NB4 (cell line): ENCODE measurements at regions not wholly inside any gene's neighbourhood (a gene's known extent, or its start where the extent isn't known, plus 50 kb on each side); places are given as distances from the start of the nearest gene placed in this dataset.

Experiments used
- MYC ChIP-seq: IDR thresholded peaks from 2 replicates; pipeline ENCODE4 v1.6.1; 2011; ENCODE audit warnings: low read depth, low read length
- POLR2A ChIP-seq: IDR thresholded peaks from 2 replicates; pipeline ENCODE4 v1.6.1; 2011; ENCODE audit warnings: mild to moderate bottlenecking; ENCODE audit not compliant: insufficient read length; ENCODE audit errors: extremely low read depth
- TF ChIP-seq, protein P1 (sequence below): IDR thresholded peaks from one replicate; pipeline ENCODE4 v1.5.1; 2012; ENCODE audit warnings: low read depth, low read length
- TF ChIP-seq, protein P2 (sequence below): IDR thresholded peaks from 2 replicates; pipeline ENCODE4 v1.6.1; 2011; ENCODE audit warnings: low read depth, low read length

DNA sequence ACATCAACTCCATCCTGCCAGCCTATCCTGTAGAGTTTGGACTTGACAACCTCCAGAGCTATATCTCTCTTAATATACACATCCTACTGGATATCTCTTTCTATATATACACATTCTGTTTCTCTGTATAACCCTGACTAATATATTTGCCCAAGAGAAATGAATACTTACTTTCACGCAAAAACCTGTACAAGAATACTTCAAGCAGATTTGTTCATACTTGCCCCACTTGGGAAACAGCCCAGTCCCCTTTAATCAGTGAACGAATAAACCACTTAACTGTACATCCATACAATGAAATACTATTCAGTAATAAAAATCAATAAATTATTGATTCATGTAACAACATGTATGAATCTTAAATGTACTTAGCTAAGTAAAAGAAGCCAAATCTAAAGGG, 251.1 kb upstream of the PHYHIPL start:
- no peak for TF ChIP-seq POLR2A
- TF ChIP-seq, protein P1, sequence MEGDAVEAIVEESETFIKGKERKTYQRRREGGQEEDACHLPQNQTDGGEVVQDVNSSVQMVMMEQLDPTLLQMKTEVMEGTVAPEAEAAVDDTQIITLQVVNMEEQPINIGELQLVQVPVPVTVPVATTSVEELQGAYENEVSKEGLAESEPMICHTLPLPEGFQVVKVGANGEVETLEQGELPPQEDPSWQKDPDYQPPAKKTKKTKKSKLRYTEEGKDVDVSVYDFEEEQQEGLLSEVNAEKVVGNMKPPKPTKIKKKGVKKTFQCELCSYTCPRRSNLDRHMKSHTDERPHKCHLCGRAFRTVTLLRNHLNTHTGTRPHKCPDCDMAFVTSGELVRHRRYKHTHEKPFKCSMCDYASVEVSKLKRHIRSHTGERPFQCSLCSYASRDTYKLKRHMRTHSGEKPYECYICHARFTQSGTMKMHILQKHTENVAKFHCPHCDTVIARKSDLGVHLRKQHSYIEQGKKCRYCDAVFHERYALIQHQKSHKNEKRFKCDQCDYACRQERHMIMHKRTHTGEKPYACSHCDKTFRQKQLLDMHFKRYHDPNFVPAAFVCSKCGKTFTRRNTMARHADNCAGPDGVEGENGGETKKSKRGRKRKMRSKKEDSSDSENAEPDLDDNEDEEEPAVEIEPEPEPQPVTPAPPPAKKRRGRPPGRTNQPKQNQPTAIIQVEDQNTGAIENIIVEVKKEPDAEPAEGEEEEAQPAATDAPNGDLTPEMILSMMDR: no peak
- TF ChIP-seq, protein P2, sequence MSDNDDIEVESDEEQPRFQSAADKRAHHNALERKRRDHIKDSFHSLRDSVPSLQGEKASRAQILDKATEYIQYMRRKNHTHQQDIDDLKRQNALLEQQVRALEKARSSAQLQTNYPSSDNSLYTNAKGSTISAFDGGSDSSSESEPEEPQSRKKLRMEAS: no peak
- TF ChIP-seq MYC: no peak
